OCI-LY1 (cell line): ENCODE measurements at regions not wholly inside any gene's neighbourhood (a gene's known extent, or its start where the extent isn't known, plus 50 kb on each side); places are given as distances from the start of the nearest gene placed in this dataset.

Experiments
- EZH2 ChIP-seq: fragments of 200-600 bp; sonication (generic), shearing (Covaris generic); IDR thresholded peaks from 2 replicates; pipeline ENCODE4 v1.8.0; 2017; ENCODE audit warnings: borderline replicate concordance, mixed run types, mild to moderate bottlenecking, antibody characterized with exemption, low read length, moderate library complexity, mixed read lengths
- TF ChIP-seq, protein P1 (sequence below): fragments of 200-600 bp; sonication (generic), shearing (Covaris generic); IDR thresholded peaks from 2 replicates; pipeline ENCODE4 v1.5.1; 2017; ENCODE audit warnings: mild to moderate bottlenecking, antibody characterized with exemption, low read length, moderate library complexity, mixed read lengths

- TF ChIP-seq, protein P1, sequence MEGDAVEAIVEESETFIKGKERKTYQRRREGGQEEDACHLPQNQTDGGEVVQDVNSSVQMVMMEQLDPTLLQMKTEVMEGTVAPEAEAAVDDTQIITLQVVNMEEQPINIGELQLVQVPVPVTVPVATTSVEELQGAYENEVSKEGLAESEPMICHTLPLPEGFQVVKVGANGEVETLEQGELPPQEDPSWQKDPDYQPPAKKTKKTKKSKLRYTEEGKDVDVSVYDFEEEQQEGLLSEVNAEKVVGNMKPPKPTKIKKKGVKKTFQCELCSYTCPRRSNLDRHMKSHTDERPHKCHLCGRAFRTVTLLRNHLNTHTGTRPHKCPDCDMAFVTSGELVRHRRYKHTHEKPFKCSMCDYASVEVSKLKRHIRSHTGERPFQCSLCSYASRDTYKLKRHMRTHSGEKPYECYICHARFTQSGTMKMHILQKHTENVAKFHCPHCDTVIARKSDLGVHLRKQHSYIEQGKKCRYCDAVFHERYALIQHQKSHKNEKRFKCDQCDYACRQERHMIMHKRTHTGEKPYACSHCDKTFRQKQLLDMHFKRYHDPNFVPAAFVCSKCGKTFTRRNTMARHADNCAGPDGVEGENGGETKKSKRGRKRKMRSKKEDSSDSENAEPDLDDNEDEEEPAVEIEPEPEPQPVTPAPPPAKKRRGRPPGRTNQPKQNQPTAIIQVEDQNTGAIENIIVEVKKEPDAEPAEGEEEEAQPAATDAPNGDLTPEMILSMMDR, result no peak
- no peak for TF ChIP-seq EZH2
Observed at GRCh38 chr7:11266101-11266500, 292.4 kb downstream of the PHF14 start.
